WI38 (cell line): ENCODE measurements at regions not wholly inside any gene's neighbourhood (a gene's known extent, or its start where the extent isn't known, plus 50 kb on each side); places are given as distances from the start of the nearest gene placed in this dataset.

Experiments used
- H3K4me3 ChIP-seq: 2 replicates; pipeline ENCODE4 v1.5.1; 2011; ENCODE audit warnings: low read depth, mild to moderate bottlenecking, control low read depth, low read length
- TF ChIP-seq, protein P1 (sequence below): IDR thresholded peaks from 2 replicates; pipeline ENCODE4 v1.5.1; 2012; ENCODE audit warnings: low read depth, mild to moderate bottlenecking, control low read depth, low read length

DNA sequence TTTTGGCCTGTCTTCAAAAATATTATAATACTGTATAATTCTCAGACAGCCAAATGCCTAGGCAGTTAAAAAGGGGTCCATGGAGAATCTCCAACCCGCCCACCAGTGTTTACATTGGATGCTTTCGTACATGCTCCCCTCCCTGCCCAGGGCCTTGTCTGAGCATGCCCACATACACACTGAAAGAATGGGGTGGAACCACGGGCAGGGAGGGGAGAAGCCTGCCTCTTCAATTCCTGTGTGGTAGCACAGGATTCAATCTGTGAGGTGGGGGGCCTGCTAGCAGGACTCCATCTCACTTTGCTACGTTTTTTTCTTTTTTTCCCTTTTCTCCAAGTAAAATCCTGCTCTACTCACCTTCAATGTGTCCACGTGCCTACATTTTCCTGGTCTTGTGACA lies 314.7 kb upstream of the GRAMD2B start:
- no peak overlapping the region for H3K4me3 ChIP-seq
- TF ChIP-seq, protein P1, sequence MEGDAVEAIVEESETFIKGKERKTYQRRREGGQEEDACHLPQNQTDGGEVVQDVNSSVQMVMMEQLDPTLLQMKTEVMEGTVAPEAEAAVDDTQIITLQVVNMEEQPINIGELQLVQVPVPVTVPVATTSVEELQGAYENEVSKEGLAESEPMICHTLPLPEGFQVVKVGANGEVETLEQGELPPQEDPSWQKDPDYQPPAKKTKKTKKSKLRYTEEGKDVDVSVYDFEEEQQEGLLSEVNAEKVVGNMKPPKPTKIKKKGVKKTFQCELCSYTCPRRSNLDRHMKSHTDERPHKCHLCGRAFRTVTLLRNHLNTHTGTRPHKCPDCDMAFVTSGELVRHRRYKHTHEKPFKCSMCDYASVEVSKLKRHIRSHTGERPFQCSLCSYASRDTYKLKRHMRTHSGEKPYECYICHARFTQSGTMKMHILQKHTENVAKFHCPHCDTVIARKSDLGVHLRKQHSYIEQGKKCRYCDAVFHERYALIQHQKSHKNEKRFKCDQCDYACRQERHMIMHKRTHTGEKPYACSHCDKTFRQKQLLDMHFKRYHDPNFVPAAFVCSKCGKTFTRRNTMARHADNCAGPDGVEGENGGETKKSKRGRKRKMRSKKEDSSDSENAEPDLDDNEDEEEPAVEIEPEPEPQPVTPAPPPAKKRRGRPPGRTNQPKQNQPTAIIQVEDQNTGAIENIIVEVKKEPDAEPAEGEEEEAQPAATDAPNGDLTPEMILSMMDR = no peak

DNA sequence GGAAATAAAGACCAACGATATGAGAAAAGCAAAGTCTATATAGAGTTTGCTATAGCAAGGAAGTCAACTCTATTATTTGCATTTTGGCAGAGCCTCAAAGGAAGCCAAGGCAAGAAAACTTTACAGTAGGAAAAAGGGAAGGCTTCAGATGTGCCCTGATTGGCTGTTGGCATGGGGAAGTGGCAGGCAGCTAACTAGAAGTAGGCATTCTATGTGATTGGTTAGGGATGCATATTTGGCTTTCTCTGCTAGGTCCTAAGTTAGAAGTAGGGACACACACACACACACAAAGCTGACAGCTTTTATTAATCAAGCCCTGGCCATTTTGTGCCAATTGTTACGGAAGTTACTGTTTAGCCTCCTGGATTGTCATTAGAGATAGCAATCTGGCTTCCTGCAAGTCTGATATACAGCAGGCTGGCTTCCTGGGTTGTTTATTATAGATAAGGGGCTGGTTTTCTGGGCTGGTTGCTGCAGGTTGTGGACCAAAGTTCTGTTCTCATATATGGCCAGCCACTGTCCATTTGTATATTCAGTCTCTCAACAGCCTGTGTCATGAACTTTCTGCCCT lies 308.1 kb upstream of the GRAMD2B start:
- no peak overlapping the region for H3K4me3 ChIP-seq
- TF ChIP-seq, protein P1 = no peak

DNA sequence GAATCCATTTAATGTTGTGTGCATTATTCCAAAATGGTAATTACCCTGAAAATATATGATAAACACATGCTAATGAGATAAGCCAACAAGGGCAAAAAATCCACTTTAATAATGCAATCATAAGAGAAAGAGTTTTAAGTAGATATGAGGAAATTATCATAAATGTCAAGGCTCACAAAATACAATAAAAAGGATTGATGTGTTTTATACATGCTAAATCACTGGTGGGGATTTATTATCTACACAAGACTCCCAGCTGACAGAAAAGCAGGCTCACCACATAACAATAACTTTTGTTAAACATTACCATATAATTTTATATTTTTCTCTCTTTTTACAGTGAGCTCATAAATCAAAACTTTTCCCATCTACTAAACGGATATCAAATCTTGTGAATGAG lies 306.2 kb upstream of the GRAMD2B start:
- TF ChIP-seq, protein P1 = no peak
- H3K4me3 ChIP-seq = no peak overlapping the region

DNA sequence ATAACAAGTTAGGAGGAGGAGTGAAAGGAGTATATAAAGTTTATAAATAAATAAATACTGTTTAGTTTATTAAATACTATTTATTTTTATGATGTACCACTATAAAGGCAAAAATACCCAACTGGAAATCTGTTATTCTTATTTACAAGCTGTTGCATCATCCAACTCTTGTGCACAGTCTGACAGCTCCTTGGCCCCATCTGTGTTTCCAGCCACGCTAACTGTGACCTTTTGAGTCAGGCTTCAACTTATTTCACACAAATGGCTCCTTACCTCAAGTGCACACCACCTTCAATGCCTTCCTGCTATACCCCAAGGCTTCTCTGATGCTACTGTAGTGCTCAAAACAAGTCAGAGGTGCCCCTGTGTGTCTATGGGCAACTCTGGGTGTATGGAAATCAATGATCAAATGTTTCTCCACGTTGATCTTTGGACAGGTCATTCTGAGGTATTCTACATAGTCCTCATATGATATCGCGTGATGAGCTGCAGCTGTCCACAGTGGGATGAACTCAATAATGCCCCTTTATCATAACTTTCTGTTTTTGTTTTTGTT lies 303.2 kb upstream of the GRAMD2B start:
- TF ChIP-seq, protein P1 = no peak
- no peak overlapping the region for H3K4me3 ChIP-seq

DNA sequence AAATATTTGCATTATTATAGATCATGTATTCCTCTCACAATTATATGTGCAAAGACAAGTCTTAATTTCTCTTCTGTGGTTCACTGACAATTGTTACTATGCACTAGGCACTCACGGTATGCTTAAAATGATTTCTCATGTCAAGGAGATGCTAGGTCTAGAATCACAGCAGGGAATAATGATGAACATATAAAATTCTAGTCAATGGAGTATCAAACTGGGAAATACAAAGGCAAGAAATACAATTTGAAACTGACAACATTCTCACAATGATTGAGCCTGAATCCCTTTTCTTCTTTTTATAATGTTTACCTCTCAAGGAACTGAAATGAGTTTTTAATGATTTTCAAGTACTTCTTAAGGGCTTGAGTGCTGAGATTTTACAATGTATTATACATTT lies 302.3 kb upstream of the GRAMD2B start:
- TF ChIP-seq, protein P1 = no peak
- no peak overlapping the region for H3K4me3 ChIP-seq

DNA sequence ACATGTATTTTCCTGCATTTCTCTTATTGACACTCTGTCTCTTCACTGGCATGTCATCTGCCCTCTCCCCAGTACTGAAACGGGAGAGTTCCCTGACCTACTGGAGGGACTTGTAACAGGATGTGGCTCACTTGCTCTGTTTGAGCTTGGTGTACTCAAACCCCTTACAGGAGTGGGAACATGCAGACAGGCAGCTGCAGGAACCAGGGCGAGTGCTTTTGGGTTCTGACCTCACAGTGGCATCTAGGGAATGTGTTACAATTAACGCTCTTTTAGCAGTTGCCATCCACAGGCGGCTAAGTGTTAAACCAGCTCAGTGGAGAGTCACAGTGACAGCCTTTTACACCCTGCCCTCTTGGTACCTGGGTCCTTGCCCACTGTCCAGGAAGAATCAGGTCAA lies 300.3 kb upstream of the GRAMD2B start:
- TF ChIP-seq, protein P1 = no peak
- no peak overlapping the region for H3K4me3 ChIP-seq

DNA sequence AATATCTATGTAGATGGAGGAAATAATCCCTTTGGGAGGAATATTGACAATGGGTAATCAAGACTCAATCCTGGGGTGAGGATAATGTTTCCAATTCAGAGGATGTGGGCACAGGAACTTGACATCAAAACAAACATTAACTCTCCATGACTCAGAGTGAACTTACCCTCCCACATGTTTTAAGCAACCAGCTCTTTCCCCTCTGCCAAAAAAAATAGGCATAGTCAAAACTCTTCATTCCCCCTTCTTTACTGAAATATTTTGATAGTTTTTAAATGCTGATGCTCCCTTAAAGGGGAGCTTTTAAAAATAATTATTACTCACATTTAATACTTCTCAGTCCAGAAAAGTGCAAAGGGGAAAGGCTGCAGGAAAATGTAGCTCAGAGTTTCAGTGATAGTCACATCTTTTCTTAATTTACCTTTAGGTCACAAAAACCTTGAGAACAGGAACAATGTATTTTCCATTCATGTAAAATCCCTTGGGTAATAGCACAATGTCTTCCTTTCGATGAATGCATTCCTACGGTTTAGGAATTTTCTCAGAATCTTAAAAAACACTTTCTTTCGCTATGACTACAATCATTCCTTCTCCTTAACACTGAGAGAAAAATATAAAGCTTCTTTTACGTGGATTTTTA lies 298.4 kb upstream of the GRAMD2B start:
- no peak overlapping the region for H3K4me3 ChIP-seq
- TF ChIP-seq, protein P1 = no peak
